ENCODE measurements at regions not wholly inside any gene's neighbourhood (a gene's known extent, or its start where the extent isn't known, plus 50 kb on each side); places are given as distances from the start of the nearest gene placed in this dataset.

GRCh38 chr5:105689596-105689995 lies 1981.1 kb downstream of the EFNA5 start:
- TF ChIP-seq CTCF (IDR thresholded peaks at IDR 0.05; ENCODE audit: poor library complexity), result no peak
- TF ChIP-seq EZH2 (IDR thresholded peaks at IDR 0.05; ENCODE audit: borderline replicate concordance), result no peak
- TF ChIP-seq EZH2phosphoT487 (IDR thresholded peaks at IDR 0.05; ENCODE audit: low read depth, severe bottlenecking, unreplicated experiment), result no peak
